ENCODE measurements at regions not wholly inside any gene's neighbourhood (a gene's known extent, or its start where the extent isn't known, plus 50 kb on each side); places are given as distances from the start of the nearest gene placed in this dataset.

- H3K4me2 ChIP-seq (ENCODE audit: insufficient read depth, insufficient read length, low read length): no peak overlapping the region
- H3K27ac Mint-ChIP-seq: peak overlapping the region in 1 of 3 experiments; percentile 65; a peak in 1 of 7 replicates
- no peak overlapping the region for H3K4me3 Mint-ChIP-seq
- peaks cover 12 to 16% of the 10 kb centered on the region in 2 experiments; a peak in 3 of 5 replicates for H3K9me3 Mint-ChIP-seq
- no peak overlapping the region for H4K5ac ChIP-seq (ENCODE audit: insufficient read length, low read depth, low read length)
- WGBS (ENCODE audit: extremely low coverage, insufficient read length, low lambda C conversion rate): no CpG with 5 or more reads among the region's 5 CpGs
- no peak overlapping the region for H2BK5ac ChIP-seq (ENCODE audit: insufficient read length, low read length)
- H2BK120ac ChIP-seq (ENCODE audit: low read depth, low read length, poor library complexity, severe bottlenecking): no peak overlapping the region
- DNase-seq: no peak
- H4K91ac ChIP-seq (ENCODE audit: insufficient read length, low read depth, low read length): no peak overlapping the region
- H3K23ac ChIP-seq (ENCODE audit: insufficient read length, low read depth, low read length): no peak overlapping the region
- H3K27ac ChIP-seq (ENCODE audit: insufficient read length, low read depth, low read length): no peak overlapping the region
- H3K27me3 ChIP-seq (ENCODE audit: insufficient read depth, low read length): no peaks in the 10 kb centered on the region
- no peak for TF ChIP-seq CTCF (conservative IDR thresholded peaks at IDR 0.05)
- peaks cover 2 to 15% (median 5%) of the 10 kb centered on the region in 3 experiments; a peak in 3 of 7 replicates for H3K36me3 Mint-ChIP-seq (ENCODE audit: insufficient read depth in 1 of 3, low read depth in 3 of 3)
- no peak overlapping the region for H3T11ph ChIP-seq (ENCODE audit: low read length)
- no peak overlapping the region for H3K14ac ChIP-seq (ENCODE audit: insufficient read depth, low read length)
- no peak overlapping the region for H2BK20ac ChIP-seq (ENCODE audit: low read depth, low read length, poor library complexity, severe bottlenecking)
- no peaks in the 10 kb centered on the region for H3K9me3 ChIP-seq (ENCODE audit: control insufficient read depth, low read depth, low read length)
- no peaks in the 10 kb centered on the region for H3K23me2 ChIP-seq (ENCODE audit: insufficient read length, low read depth, low read length, poor library complexity, severe bottlenecking)
- no peak overlapping the region for H2AFZ ChIP-seq (ENCODE audit: low read length)
- no peak overlapping the region for H3K4ac ChIP-seq (ENCODE audit: low read depth, low read length)
- H3K18ac ChIP-seq (ENCODE audit: insufficient read length, low read depth, low read length): no peak overlapping the region
- H3K27me3 Mint-ChIP-seq (ENCODE audit: low read depth): no peaks in the 10 kb centered on the region
- no peak overlapping the region for H3K56ac ChIP-seq (ENCODE audit: insufficient read length, low read depth, low read length)
- no peak overlapping the region for H2BK12ac ChIP-seq (ENCODE audit: insufficient read length, low read depth, low read length)
- H3K4me1 ChIP-seq (ENCODE audit: insufficient read depth, low read length): peaks cover 2% of the 10 kb centered on the region; the same call in 1 of the 2 replicates
- no peak overlapping the region for H2BK15ac ChIP-seq (ENCODE audit: low read depth, low read length)
- H3K4me1 Mint-ChIP-seq: peaks cover 21 to 23% of the 10 kb centered on the region in 2 experiments
- H4K8ac ChIP-seq (replicated peaks; ENCODE audit: insufficient read length, low read depth, low read length): no peak overlapping the region
- no peaks in the 10 kb centered on the region for H4K20me1 ChIP-seq (ENCODE audit: control insufficient read depth, insufficient read depth, insufficient read length)
- H3K79me2 ChIP-seq (ENCODE audit: insufficient read depth, low read length): no peaks in the 10 kb centered on the region
- no peak overlapping the region for H3K9ac ChIP-seq (ENCODE audit: extremely low read depth, insufficient read length, low read length)
- H3K79me1 ChIP-seq (ENCODE audit: insufficient read depth, low read depth, low read length, poor library complexity, severe bottlenecking): no peaks in the 10 kb centered on the region
- no peak overlapping the region for H2AK5ac ChIP-seq (ENCODE audit: insufficient read length, low read length)
These were observed 64.7 kb upstream of the PRL start for GRCh38 chr6:22361576-22361975.
